Retinal pigment epithelial cell (primary cell): ENCODE measurements at regions not wholly inside any gene's neighbourhood (a gene's known extent, or its start where the extent isn't known, plus 50 kb on each side); places are given as distances from the start of the nearest gene placed in this dataset.

ENCODE experiments used
- DNase-seq: peaks from one replicate; pipeline ENCODE4 v3.0.0-alpha.2; 2010; ENCODE audit warnings: low read depth
- H3K4me3 ChIP-seq: 2 replicates; pipeline ENCODE4 v1.5.1; 2011; ENCODE audit warnings: mild to moderate bottlenecking, low read length, control low read depth, moderate library complexity
- CTCF ChIP-seq: conservative IDR thresholded peaks from 2 replicates; pipeline ENCODE4 v1.5.1; 2011; ENCODE audit warnings: low read depth, low read length, control low read depth, inconsistent platforms

GRCh38 chr1:183726825-183727224 lies 73.7 kb upstream of the APOBEC4 start:
- no peak overlapping the region for H3K4me3 ChIP-seq
- no peak for DNase-seq
- no peak for TF ChIP-seq CTCF

- no peak for DNase-seq
- TF ChIP-seq CTCF = no peak
- no peak overlapping the region for H3K4me3 ChIP-seq
These were observed 71.4 kb upstream of the APOBEC4 start for GRCh38 chr1:183724350-183725042.

- DNase-seq = no peak
- no peak overlapping the region for H3K4me3 ChIP-seq
- no peak for TF ChIP-seq CTCF
These were observed 70.5 kb upstream of the APOBEC4 start for GRCh38 chr1:183723571-183723970.

- H3K4me3 ChIP-seq = no peak overlapping the region
- TF ChIP-seq CTCF = no peak
- DNase-seq = no peak
These were observed 67.9 kb upstream of the APOBEC4 start for GRCh38 chr1:183721041-183721440.

- DNase-seq = no peak
- TF ChIP-seq CTCF = no peak
- H3K4me3 ChIP-seq = no peak overlapping the region
These were observed 66.9 kb upstream of the APOBEC4 start for GRCh38 chr1:183720028-183720427.

GRCh38 chr1:183719289-183719688 lies 66.2 kb upstream of the APOBEC4 start:
- H3K4me3 ChIP-seq = no peak overlapping the region
- no peak for TF ChIP-seq CTCF
- no peak for DNase-seq

GRCh38 chr1:183716286-183716685 lies 63.2 kb upstream of the APOBEC4 start:
- no peak for TF ChIP-seq CTCF
- no peak for DNase-seq
- no peak overlapping the region for H3K4me3 ChIP-seq
